Brain microvascular endothelial cell (primary cell): ENCODE measurements at regions not wholly inside any gene's neighbourhood (a gene's known extent, or its start where the extent isn't known, plus 50 kb on each side); places are given as distances from the start of the nearest gene placed in this dataset.

ENCODE experiments used
- DNase-seq: peaks from one replicate; pipeline ENCODE4 v3.0.0-alpha.2; 2020
- H3K27ac ChIP-seq: fragments of 250-450 bp; sonication (Bioruptor Pico); 2 replicates; pipeline ENCODE4 v1.5.1; 2020; ENCODE audit warnings: mild to moderate bottlenecking, moderate library complexity
- H3K27me3 ChIP-seq: fragments of 250-450 bp; sonication (Bioruptor Pico); replicated peaks from 2 replicates; pipeline ENCODE4 v1.5.1; 2020; ENCODE audit warnings: mild to moderate bottlenecking
- H3K36me3 ChIP-seq: fragments of 250-450 bp; sonication (Bioruptor Pico); replicated peaks from 2 replicates; pipeline ENCODE4 v1.5.1; 2020; ENCODE audit warnings: mild to moderate bottlenecking
- H3K4me3 ChIP-seq: 2 replicates; pipeline ENCODE4 v1.5.1; 2011; ENCODE audit warnings: low read depth, mild to moderate bottlenecking, control low read depth, low read length, moderate library complexity
- CTCF ChIP-seq: IDR thresholded peaks from 2 replicates; pipeline ENCODE4 v1.5.1; 2011; ENCODE audit warnings: low read depth, mild to moderate bottlenecking, moderate library complexity, low read length, control low read depth, inconsistent platforms; ENCODE audit errors: missing control alignments
- in situ Hi-C: cut with HindIII; loops from 2 replicates; pipeline ENCODE4 v1.10.0; 2017; ENCODE audit warnings: low sequenced_read_pairs, low pct_ligation_motif_present

DNA sequence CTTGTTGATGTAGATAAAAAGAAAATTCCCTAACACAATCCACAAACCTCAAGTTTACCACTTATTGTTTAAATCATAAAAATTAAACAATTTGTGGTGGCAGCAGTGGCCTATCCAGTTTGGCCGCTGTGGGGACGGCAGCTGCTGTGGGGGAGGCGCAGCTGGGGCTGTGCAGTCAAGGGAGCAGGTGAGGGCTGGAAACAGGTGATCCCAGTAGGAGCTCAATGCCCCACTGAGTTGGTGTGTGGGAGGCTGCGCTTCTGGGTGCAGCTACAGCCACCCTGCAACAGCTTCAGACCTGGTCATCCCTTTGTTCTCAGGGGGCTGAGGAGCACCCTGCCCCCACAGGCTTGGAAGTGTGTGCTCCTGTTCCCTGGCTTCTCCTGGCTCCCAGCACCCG lies 266.0 kb upstream of the FSIP2 start:
- Histone ChIP-seq H3K4me3 (no peak overlapping the region), H3K36me3 (no peaks in the 10 kb centered on the region), H3K27ac (no peak overlapping the region), H3K27me3 (no peaks in the 10 kb centered on the region)
- no peak for DNase-seq
- in situ Hi-C loops: no loop called here
- TF ChIP-seq CTCF: no peak

DNA sequence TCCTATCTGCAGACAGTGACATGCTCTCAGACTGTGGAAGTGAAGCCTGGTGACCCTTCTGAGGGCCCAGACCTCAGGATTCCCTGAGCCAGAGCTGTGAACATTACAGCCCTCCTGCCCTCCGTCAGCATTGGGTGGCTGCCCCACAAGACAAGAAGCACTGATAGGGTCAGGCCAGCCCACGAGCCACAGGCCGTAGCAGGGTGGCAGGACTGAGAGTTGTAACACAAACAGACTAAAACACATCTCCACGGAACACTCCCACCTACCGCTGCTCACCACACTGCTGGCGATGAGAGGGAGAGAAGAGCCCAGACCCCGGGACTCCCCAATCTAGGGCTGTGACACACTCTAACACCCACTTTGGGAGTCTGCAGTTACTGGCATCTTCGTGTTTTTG lies 264.8 kb upstream of the FSIP2 start:
- TF ChIP-seq CTCF: no peak
- DNase-seq: no peak
- Histone ChIP-seq H3K4me3 (no peak overlapping the region), H3K27me3 (no peaks in the 10 kb centered on the region), H3K27ac (no peak overlapping the region), H3K36me3 (no peaks in the 10 kb centered on the region)
- in situ Hi-C loops: no loop called here

DNA sequence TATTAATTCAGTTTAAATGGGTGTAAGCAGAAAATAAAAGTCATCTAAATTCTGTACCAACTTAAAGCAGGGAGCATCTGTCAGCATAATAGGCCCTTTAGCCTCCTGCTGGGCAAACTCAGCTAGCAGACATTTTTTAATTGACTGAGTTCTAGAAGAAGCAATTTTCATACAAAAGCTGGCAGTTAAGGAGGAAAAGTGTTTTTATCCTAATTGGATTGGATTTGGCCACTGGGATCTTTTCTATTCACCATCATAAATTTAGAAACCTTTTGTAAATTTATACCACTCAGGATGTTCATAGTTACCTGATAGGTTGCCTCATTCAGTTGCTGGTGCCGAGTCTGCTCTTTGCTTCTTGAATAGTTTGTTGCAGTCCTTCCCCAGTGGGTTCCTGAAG lies 262.7 kb upstream of the FSIP2 start:
- H3K4me3 ChIP-seq: no peak overlapping the region
- DNase-seq: no peak
- no peaks in the 10 kb centered on the region for H3K36me3 ChIP-seq
- TF ChIP-seq CTCF: peak; percentile 20
- no peak overlapping the region for H3K27ac ChIP-seq
- H3K27me3 ChIP-seq: no peaks in the 10 kb centered on the region
- in situ Hi-C loops: no loop called here

DNA sequence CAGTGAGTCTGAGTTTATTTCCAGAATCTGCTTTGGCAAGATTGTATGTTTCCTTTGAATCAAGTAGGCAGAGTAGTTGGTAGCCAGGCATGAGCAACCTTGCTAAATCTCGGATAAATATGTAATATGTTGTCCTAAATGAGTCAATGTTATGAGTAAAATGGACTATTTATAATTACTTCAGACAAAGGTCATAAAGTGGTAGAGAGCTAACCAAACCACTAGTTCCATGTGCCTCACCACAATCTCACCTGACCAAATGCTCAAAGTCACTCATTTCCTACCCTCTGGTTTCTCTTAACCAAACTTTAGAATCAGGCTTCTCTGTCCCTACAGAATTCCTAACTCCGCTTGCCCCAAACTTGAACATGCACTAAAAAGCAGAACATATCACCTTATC lies 261.2 kb upstream of the FSIP2 start:
- H3K27me3 ChIP-seq: no peaks in the 10 kb centered on the region
- H3K36me3 ChIP-seq: no peaks in the 10 kb centered on the region
- DNase-seq: no peak
- H3K4me3 ChIP-seq: no peak overlapping the region
- H3K27ac ChIP-seq: no peak overlapping the region
- in situ Hi-C loops: no loop called here
- no peak for TF ChIP-seq CTCF

DNA sequence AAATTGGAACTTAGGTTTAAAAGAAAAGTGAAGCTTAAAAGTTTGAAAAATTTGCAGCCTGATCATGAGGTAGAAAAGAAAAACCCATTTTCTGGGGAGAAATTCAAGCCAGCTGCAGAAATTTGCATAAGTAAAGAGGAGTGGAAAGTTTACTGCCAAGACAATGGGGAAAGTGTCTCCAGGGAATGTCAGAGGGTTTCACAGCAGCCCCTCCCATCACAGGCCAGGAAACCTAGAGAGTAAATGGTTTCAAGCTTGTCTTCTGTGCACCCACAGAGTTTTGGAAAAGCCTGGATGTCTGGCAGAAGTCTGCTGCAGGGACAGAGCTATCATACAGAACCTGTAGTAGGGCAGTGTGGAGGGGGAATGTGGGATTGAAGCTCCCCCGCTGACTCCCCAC lies 254.0 kb upstream of the FSIP2 start:
- Histone ChIP-seq H3K27me3 (no peaks in the 10 kb centered on the region), H3K27ac (no peak overlapping the region), H3K4me3 (no peak overlapping the region), H3K36me3 (no peaks in the 10 kb centered on the region)
- DNase-seq: no peak
- in situ Hi-C loops: no loop called here
- no peak for TF ChIP-seq CTCF

- no peak for TF ChIP-seq CTCF
- H3K4me3 ChIP-seq: no peak overlapping the region
- H3K36me3 ChIP-seq: no peaks in the 10 kb centered on the region
- DNase-seq: no peak
- H3K27ac ChIP-seq: no peak overlapping the region
- in situ Hi-C loops: no loop called here
- H3K27me3 ChIP-seq: no peaks in the 10 kb centered on the region
Observed at GRCh38 chr2:185502351-185502750, 236.3 kb upstream of the FSIP2 start.
